Thyroid gland (tissue), 4 donors: ENCODE measurements at regions not wholly inside any gene's neighbourhood (a gene's known extent, or its start where the extent isn't known, plus 50 kb on each side); places are given as distances from the start of the nearest gene placed in this dataset.

Experiments
- CTCF ChIP-seq, 6 experiments: fragments of 200-600 bp in 3 of 6; fragments of 450-650 bp in 3 of 6; sonication (generic) in 3 of 6; IDR thresholded peaks; one replicate each; pipeline ENCODE4 v1.5.1; 2016 to 2019; ENCODE audit warnings: antibody characterized with exemption in 6 of 6, mild to moderate bottlenecking in 2 of 6, inconsistent platforms in 1 of 6, moderate library complexity in 1 of 6
- POLR2A ChIP-seq, 2 donors: fragments of 450-650 bp; IDR thresholded peaks; one replicate each; pipeline ENCODE4 v1.6.1; 2017; ENCODE audit warnings: antibody characterized with exemption in 2 of 2, mild to moderate bottlenecking in 2 of 2, moderate library complexity in 1 of 2

GRCh38 chr6:47135772-47136171 lies 93.6 kb upstream of the ADGRF1 start:
- TF ChIP-seq POLR2A (IDR thresholded peaks at IDR 0.05) (no peak), CTCF (IDR thresholded peaks at IDR 0.05) (no peak)
